ENCODE measurements at regions not wholly inside any gene's neighbourhood (a gene's known extent, or its start where the extent isn't known, plus 50 kb on each side); places are given as distances from the start of the nearest gene placed in this dataset.

DNA sequence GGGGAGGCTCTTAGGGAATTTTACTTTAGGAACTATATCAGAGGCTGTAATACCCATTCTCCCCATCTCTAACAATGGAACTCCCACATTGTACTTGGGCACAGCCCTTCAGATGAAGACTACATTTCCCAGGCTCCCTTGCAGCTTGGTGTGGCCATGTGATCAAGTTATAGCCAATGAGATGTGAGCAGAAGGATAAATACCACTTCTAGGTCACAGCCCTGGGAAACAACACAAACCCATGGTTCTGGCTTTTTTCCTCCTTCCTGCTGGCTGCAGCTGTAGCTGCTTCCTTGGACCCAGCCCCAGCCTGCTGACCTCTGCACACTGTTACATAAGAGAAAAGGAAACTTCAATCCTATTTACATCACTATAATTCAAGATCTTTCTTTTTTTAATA, 445.9 kb upstream of the JARID2 start:
- POLR2A ChIA-PET, result no interaction called here
- no peaks in the 10 kb centered on the region for H3K27me3 ChIP-seq (ENCODE audit: insufficient read depth)
- peaks cover 0 to 17% of the 10 kb centered on the region in 2 experiments; a peak in 3 of 4 replicates for H3K4me1 ChIP-seq (ENCODE audit: control insufficient read depth in 1 of 2, insufficient read depth in 2 of 2, low read depth in 1 of 2, low read length in 1 of 2)
- peak; percentile 51 for DNase-seq
- no peaks in the 10 kb centered on the region for H3F3A ChIP-seq (replicated peaks; ENCODE audit: insufficient read depth)
- no peaks in the 10 kb centered on the region for H3K79me2 ChIP-seq (ENCODE audit: insufficient read depth)
- H4K20me1 ChIP-seq (ENCODE audit: insufficient read depth), result no peaks in the 10 kb centered on the region
- no peak overlapping the region for H2AFZ ChIP-seq (ENCODE audit: low read depth)
- TF ChIP-seq SIN3A (IDR thresholded peaks at IDR 0.05; ENCODE audit: borderline replicate concordance, low read depth, low read length) (no peak), GABPA (IDR thresholded peaks at IDR 0.05; ENCODE audit: low read depth) (no peak), GATA2 (CRISPR knock-in tag; IDR thresholded peaks at IDR 0.05) (no peak), NRF1 (IDR thresholded peaks at IDR 0.05; ENCODE audit: low read depth, low read length) (no peak), FOXJ3 (CRISPR knock-in tag; IDR thresholded peaks at IDR 0.05) (no peak), TCF12 (IDR thresholded peaks at IDR 0.05) (no peak), POLR2AphosphoS5 (IDR thresholded peaks at IDR 0.05; ENCODE audit: low read depth, low read length) (no peak), FOXM1 (IDR thresholded peaks at IDR 0.05; ENCODE audit: low read depth) (no peak), SMC3 (IDR thresholded peaks at IDR 0.05; ENCODE audit: low read depth, low read length) (no peak), NFIC (IDR thresholded peaks at IDR 0.05; ENCODE audit: borderline replicate concordance) (no peak), RXRA (IDR thresholded peaks at IDR 0.05; ENCODE audit: borderline replicate concordance, low read depth) (no peak), RFX5 (IDR thresholded peaks at IDR 0.05; ENCODE audit: low read length) (no peak)
- TF ChIP-seq, protein P1, sequence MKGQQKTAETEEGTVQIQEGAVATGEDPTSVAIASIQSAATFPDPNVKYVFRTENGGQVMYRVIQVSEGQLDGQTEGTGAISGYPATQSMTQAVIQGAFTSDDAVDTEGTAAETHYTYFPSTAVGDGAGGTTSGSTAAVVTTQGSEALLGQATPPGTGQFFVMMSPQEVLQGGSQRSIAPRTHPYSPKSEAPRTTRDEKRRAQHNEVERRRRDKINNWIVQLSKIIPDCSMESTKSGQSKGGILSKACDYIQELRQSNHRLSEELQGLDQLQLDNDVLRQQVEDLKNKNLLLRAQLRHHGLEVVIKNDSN (IDR thresholded peaks at IDR 0.05; ENCODE audit: borderline replicate concordance, low read depth), result peak; percentile 90
- TF ChIP-seq, protein P2, sequence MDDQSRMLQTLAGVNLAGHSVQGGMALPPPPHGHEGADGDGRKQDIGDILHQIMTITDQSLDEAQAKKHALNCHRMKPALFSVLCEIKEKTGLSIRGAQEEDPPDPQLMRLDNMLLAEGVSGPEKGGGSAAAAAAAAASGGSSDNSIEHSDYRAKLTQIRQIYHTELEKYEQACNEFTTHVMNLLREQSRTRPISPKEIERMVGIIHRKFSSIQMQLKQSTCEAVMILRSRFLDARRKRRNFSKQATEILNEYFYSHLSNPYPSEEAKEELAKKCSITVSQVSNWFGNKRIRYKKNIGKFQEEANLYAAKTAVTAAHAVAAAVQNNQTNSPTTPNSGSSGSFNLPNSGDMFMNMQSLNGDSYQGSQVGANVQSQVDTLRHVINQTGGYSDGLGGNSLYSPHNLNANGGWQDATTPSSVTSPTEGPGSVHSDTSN (IDR thresholded peaks at IDR 0.05), result no peak
- TF ChIP-seq, protein P3, sequence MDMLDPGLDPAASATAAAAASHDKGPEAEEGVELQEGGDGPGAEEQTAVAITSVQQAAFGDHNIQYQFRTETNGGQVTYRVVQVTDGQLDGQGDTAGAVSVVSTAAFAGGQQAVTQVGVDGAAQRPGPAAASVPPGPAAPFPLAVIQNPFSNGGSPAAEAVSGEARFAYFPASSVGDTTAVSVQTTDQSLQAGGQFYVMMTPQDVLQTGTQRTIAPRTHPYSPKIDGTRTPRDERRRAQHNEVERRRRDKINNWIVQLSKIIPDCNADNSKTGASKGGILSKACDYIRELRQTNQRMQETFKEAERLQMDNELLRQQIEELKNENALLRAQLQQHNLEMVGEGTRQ (IDR thresholded peaks at IDR 0.05; ENCODE audit: borderline replicate concordance, low read depth, low read length), result peak; percentile 47; the same call in 1 of the 2 replicates
- TF ChIP-seq, protein P4, sequence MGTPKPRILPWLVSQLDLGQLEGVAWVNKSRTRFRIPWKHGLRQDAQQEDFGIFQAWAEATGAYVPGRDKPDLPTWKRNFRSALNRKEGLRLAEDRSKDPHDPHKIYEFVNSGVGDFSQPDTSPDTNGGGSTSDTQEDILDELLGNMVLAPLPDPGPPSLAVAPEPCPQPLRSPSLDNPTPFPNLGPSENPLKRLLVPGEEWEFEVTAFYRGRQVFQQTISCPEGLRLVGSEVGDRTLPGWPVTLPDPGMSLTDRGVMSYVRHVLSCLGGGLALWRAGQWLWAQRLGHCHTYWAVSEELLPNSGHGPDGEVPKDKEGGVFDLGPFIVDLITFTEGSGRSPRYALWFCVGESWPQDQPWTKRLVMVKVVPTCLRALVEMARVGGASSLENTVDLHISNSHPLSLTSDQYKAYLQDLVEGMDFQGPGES (IDR thresholded peaks at IDR 0.05; ENCODE audit: low read depth, low read length), result no peak
- H3K9me3 ChIP-seq, result no peaks in the 10 kb centered on the region
- no peak overlapping the region for H3K4me2 ChIP-seq
- H3K36me3 ChIP-seq (replicated peaks in 1 of 2; ENCODE audit: control insufficient read depth in 1 of 2, insufficient read depth in 2 of 2, low read length in 1 of 2), result no peaks in the 10 kb centered on the region
- CTCF ChIA-PET, result interaction anchor here (1.3 kb wide), 1 partner anchor 9 kb away, joined by 4 read pairs; no protein-coding TSS in a partner anchor
- no peak overlapping the region for H3K27ac ChIP-seq (ENCODE audit: low read depth in 2 of 2, low read length in 1 of 2)
- H3K9me2 ChIP-seq, result no peaks in the 10 kb centered on the region
- H3K9ac ChIP-seq, result no peak overlapping the region
- no peak overlapping the region for H3K4me3 ChIP-seq (ENCODE audit: low read depth in 2 of 2, low read length in 1 of 2)

All from SK-N-SH (cell line).